ENCODE measurements at regions not wholly inside any gene's neighbourhood (a gene's known extent, or its start where the extent isn't known, plus 50 kb on each side); places are given as distances from the start of the nearest gene placed in this dataset.
"Not testable (repeated sequence)": the region's sequence is repeated elsewhere in the genome, so short reads cannot be mapped to it uniquely, and the experiment has no call there.

GRCh38 chr12:128109636-128110035 is 157.3 kb upstream of the TMEM132C start:
- no peak for DNase-seq

GRCh38 chr12:128111333-128111732 is 155.6 kb upstream of the TMEM132C start:
- DNase-seq: no peak

DNA sequence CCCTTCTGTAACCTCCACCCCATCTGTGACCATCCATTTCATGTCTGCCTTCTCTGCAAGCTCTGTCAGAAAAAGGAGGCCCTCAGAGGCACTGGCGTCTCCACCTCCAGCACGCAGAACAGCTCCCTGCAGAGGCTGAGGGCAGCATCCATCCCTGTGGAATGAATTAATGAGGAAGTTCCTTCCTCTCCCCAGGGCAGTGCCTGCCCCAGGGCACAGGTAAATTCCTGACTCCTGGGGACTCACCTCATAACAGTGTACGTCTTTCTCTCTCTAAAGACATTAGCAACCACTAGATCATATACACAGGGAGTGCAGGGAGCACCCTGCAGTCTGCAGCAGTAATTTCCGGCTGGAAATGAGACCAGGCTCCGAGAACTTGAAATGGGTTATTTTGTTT is 155.0 kb upstream of the TMEM132C start:
- DNase-seq: peak; percentile 61

GRCh38 chr12:128113250-128113649 is 153.7 kb upstream of the TMEM132C start:
- not testable (repeated sequence) for DNase-seq

DNA sequence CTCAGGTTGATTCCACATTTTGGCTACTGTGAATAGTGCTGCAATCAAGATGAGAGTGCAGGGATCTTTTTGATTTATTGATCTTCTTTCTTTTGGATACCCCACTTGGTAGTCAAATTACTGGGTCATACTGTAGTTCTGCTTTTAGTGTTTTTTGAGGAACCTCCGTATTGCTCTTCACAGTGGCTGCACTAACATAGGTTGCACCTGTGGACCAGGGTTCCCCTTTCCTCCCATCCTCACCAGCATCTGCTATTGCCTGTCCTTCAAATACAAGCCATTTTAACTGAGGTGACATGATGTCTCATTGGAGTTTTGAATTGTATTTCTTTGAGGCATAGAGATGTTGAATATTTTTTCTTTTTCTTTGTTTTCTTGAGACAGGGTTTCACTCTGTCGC is 152.5 kb upstream of the TMEM132C start:
- DNase-seq: no peak

- DNase-seq: no peak
Measured at GRCh38 chr12:128116537-128116936, 150.4 kb upstream of the TMEM132C start.

DNA sequence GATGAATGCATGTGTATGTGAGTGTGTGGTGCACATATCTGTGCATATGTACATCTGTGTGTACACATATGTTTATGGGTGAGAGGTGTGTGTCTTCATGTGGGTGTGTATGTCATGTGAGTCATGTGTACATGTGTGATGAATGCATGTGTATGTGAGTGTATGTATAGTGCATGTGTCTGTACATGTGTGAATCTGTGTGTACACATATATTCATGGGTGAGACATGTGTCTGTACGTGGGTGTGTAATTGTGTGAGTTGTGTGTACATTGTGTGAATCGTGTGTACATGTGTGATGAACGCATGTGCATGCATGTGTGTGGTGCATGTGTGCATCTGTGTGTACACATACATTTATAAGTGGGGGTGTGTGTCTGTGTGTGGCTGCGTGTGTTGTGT is 146.9 kb upstream of the TMEM132C start:
- no peak for DNase-seq

GRCh38 chr12:128121424-128121823 is 145.5 kb upstream of the TMEM132C start:
- DNase-seq: no peak

GRCh38 chr12:128123096-128123495 is 143.9 kb upstream of the TMEM132C start:
- no peak for DNase-seq

DNA sequence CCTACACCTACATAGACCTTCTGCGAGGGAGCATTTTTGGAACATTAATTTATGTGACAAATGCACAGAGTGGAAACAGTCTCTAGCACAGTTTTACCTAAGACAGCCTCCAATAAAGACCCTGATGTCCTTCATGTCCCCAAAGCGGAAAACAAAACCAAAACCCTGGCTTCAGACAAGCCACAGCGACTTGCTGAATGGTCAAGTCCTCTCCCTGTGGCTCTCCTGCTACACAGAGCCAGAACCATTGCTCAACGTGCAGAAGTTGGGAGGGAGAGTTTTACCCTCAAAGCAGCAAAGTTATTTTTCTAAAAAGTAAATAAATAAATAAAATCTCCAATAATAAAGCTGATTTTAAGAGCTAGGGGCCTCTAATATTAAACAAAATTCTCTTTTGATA is 135.0 kb upstream of the TMEM132C start:
- DNase-seq: no peak

- DNase-seq: peak; percentile 76
Measured at GRCh38 chr12:128133321-128134073, 133.5 kb upstream of the TMEM132C start.

DNA sequence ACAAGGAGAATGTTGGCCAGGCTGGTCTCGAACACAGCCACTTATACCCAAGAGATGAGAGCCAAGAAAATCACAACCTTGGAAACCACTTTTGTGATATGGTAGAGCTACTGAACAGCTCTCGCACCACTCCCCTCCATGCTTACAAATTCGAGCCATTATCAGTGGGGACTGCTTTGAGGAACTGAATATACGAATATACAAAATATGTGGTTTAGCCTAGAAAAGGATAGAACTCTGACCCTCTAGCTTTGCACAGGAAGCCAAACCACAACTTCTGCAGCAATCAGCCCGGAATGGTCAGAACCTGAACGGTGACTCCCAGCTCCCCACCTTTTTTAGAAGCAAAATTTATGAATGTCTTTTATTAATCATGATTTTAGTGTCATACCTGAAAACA is 129.8 kb upstream of the TMEM132C start:
- DNase-seq: peak; percentile 17

DNA sequence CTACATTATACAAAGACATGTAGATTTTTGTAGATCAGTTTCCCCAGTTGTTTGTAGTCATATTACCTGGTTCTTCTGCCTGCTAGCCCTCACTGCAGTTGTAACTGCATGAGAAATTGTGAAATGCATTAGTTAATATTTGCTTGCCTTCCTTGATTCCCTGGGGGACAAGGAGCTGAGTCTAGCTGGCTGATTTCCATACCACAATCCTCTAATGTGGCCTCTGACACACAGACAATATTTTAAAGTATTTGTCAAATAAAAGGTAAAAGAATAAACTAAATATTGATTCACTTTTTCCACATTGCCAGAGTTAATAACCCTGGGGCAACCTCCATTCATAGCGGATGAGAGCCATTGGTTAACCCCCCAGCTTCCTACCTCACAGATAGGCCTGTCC is 128.8 kb upstream of the TMEM132C start:
- peak; percentile 89 for DNase-seq

GRCh38 chr12:128140551-128140950 is 126.4 kb upstream of the TMEM132C start:
- DNase-seq: no peak

GRCh38 chr12:128150961-128151360 is 116.0 kb upstream of the TMEM132C start:
- no peak for DNase-seq

DNA sequence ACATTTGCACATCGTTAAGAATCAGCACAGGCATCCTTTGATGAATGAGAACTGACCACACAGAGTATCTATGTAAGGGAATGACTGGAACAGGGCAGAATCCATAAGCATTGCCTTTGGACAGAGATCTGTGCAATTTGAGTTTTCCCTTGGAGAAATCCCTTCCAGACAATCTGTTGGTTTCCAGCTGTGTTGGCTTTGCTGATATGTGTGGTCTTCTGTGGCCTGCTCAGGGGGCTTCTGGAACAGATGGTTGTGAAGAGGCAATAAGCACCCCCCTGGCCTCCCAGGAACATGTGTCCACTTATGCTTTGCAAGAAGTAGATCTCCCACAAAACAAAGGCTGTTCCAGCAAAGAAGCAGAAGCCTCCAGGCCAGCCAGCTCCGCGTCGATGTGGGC is 111.4 kb upstream of the TMEM132C start:
- DNase-seq: no peak

DNA sequence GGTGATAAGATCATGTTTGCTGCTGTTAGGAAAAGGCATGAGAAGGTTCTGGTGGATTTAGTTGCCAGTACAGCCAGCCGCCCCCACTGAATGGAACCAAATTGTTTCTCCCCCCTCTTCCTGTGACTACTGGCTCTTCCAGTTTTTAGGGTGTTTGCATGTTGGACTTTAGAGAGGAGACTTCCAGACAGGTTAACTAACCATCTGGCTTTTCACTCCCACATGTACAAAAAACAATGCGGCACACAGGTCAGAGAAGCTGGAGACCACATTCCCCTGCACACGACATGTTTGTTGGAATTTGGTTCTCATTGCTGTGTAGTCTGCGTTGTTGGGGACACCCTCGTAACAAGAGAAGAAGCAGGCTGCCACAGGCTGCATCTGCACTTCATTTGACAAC is 103.9 kb upstream of the TMEM132C start:
- no peak for DNase-seq

- DNase-seq: no peak
Measured at GRCh38 chr12:128164533-128164932, 102.4 kb upstream of the TMEM132C start.

- no peak for DNase-seq
Measured at GRCh38 chr12:128165387-128165786, 101.6 kb upstream of the TMEM132C start.

GRCh38 chr12:128168273-128168672 is 98.7 kb upstream of the TMEM132C start:
- DNase-seq: no peak

GRCh38 chr12:128170181-128170580 is 96.8 kb upstream of the TMEM132C start:
- no peak for DNase-seq

GRCh38 chr12:128178565-128178964 is 88.4 kb upstream of the TMEM132C start:
- no peak for DNase-seq

- no peak for DNase-seq
Measured at GRCh38 chr12:128178966-128179365, 88.0 kb upstream of the TMEM132C start.

DNA sequence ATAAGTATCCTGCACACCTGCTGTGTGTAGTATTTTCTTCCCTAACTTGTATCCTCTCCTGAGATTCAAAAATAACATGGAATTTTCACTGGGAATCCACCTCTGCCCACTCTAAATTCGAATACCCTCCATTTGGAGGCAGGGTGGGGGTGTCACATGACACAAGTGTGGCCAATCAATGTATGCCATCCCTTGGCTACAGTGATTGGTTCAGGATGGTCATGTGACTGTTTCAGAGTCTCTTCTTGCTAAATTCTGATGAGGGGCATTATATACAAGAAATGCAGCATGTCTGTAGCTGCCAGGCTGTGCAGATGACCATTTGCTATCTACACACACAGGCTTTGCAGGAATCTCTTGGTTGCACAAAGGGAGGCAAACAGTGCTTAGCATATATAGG is 86.8 kb upstream of the TMEM132C start:
- no peak for DNase-seq

GRCh38 chr12:128190052-128190451 is 76.9 kb upstream of the TMEM132C start:
- DNase-seq: no peak
